Central memory CD8-positive, alpha-beta T cell (primary cell): ENCODE measurements at regions not wholly inside any gene's neighbourhood (a gene's known extent, or its start where the extent isn't known, plus 50 kb on each side); places are given as distances from the start of the nearest gene placed in this dataset.
"Not testable (repeated sequence)": the region's sequence is repeated elsewhere in the genome, so short reads cannot be mapped to it uniquely, and the experiment has no call there.

Experiments
- ATAC-seq: fragments of 150-1000 bp; cut with Tn5 transposase; replicated peaks from 2 replicates; pipeline ENCODE4 v1.10.0; 2022; ENCODE audit warnings: mild to moderate bottlenecking, moderate FRiP score, moderate number of reproducible peaks; ENCODE audit not compliant: poor library complexity, severe bottlenecking; ENCODE audit errors: extremely low read depth
- DNase-seq, 2 donors: peaks; one replicate each; pipeline ENCODE4 v3.0.0; 2021; ENCODE audit warnings: low spot score in 2 of 2
- H3K27ac Mint-ChIP-seq: one replicate; pipeline ENCODE4 v1.8.0; 2022; ENCODE audit warnings: low read depth, mild to moderate bottlenecking, moderate library complexity, mixed read lengths
- H3K27me3 Mint-ChIP-seq: one replicate; pipeline ENCODE4 v1.8.0; 2022; ENCODE audit warnings: mixed read lengths
- H3K36me3 Mint-ChIP-seq: one replicate; pipeline ENCODE4 v1.8.0; 2022; ENCODE audit warnings: mild to moderate bottlenecking, moderate library complexity, mixed read lengths; ENCODE audit not compliant: insufficient read depth
- H3K4me1 Mint-ChIP-seq: one replicate; pipeline ENCODE4 v1.8.0; 2022; ENCODE audit warnings: mixed read lengths
- H3K4me3 Mint-ChIP-seq: one replicate; pipeline ENCODE4 v1.8.0; 2022; ENCODE audit warnings: mild to moderate bottlenecking, moderate library complexity, mixed read lengths
- H3K9me3 Mint-ChIP-seq: one replicate; pipeline ENCODE4 v1.8.0; 2022; ENCODE audit warnings: mixed read lengths

DNA sequence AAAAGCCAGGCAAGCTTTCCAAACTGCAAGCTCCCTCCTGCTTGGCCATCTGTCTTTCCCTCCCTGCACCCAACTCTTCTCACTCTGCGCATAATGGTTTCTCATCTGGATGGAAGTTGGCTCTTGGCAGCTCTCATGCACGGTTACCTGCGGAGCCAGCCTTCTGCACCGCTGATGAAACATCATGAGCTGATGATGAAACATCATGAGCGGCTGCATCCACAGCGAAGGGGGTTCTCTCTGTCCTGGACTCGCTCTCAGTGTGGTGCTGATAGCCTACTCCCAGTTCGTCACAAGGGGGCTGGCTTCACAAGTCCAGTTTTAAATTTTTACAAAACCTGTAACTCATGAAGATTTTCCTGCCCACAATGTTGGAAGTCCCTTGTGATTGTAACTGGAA lies 457.5 kb downstream of the ACTR3B start:
- no peaks in the 10 kb centered on the region for H3K36me3 Mint-ChIP-seq
- no peak overlapping the region for H3K4me3 Mint-ChIP-seq

DNA sequence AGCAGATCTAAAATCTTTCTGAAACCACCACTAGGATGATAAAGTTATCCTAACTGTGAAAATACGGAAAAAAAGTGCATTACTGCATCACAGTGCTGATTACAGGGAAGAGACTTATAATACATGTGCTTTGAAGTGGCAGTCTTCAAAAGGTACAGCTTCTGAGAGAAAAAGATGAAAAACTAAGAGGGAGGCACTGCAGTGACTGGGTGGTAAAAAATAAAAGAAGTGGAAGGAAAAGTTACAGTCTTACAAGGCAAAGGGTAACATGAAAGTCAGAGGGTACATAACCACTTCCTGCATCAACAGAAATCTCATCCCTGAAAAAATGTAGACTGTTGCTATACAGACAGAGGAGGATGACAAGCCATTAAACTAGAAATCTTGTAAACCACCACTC lies 465.3 kb downstream of the ACTR3B start:
- Mint-ChIP-seq H3K4me3 (no peak overlapping the region), H3K4me1 (no peaks in the 10 kb centered on the region), H3K27ac (no peak overlapping the region), H3K36me3 (no peaks in the 10 kb centered on the region), H3K9me3 (peaks cover 24% of the 10 kb centered on the region), H3K27me3 (peaks cover 3% of the 10 kb centered on the region)
- DNase-seq (no peak), ATAC-seq (no peak)

More for the DNA sequence above, 457.5 kb downstream of the ACTR3B start:
- Mint-ChIP-seq H3K27ac (no peak overlapping the region), H3K27me3 (peaks cover 13% of the 10 kb centered on the region), H3K4me1 (no peaks in the 10 kb centered on the region), H3K9me3 (peaks cover 42% of the 10 kb centered on the region)
- DNase-seq, result no peak
- ATAC-seq, result no peak

DNA sequence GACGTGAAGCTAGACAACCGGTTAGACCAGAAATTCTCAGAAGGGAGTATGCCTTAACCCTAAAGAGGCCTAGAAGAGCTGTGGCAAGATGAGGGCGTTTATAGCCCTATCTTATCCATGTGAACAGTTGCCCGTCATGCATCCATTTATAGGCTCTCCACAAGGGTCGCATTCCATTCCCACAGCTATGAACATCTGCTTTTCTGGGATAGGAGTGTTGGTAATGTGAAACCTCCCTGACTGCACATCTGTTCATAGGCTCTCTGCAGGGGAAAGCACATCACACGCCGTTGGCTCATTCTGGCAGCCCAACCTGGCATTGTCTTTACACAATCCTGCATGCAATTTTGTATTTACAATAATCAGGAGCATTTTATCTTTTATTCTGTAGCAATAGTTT lies 485.6 kb downstream of the ACTR3B start:
- H3K36me3 Mint-ChIP-seq, ATAC-seq, H3K4me3 Mint-ChIP-seq: not testable (repeated sequence)

DNA sequence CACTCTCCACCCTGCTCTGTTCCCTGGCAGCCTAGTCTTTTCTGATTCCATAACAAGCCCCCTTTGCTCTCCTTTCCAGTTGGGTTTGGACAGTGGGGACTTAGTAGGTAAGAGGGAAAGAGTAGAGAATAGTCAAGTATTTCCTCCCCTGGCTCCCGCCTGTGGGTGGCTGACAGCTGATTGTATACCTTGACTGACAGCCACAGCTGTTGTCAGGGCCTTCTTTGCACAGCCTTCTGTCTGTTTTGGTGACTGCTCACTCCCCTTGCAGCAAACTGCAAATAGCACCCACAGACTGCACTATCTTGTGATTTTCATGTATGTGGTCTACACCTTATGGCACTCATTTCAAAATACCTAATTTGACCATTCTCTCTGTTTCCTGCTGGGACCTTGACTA lies 486.3 kb downstream of the ACTR3B start:
- no peak overlapping the region for H3K27ac Mint-ChIP-seq
- no peak overlapping the region for H3K4me3 Mint-ChIP-seq
- H3K4me1 Mint-ChIP-seq, result no peaks in the 10 kb centered on the region
- peaks cover 7% of the 10 kb centered on the region for H3K9me3 Mint-ChIP-seq
- no peaks in the 10 kb centered on the region for H3K36me3 Mint-ChIP-seq
- ATAC-seq, result no peak
- no peak for DNase-seq
- H3K27me3 Mint-ChIP-seq, result no peaks in the 10 kb centered on the region

More for the DNA sequence above, 485.6 kb downstream of the ACTR3B start:
- H3K27me3 Mint-ChIP-seq, H3K9me3 Mint-ChIP-seq, H3K27ac Mint-ChIP-seq, DNase-seq, H3K4me1 Mint-ChIP-seq: not testable (repeated sequence)

DNA sequence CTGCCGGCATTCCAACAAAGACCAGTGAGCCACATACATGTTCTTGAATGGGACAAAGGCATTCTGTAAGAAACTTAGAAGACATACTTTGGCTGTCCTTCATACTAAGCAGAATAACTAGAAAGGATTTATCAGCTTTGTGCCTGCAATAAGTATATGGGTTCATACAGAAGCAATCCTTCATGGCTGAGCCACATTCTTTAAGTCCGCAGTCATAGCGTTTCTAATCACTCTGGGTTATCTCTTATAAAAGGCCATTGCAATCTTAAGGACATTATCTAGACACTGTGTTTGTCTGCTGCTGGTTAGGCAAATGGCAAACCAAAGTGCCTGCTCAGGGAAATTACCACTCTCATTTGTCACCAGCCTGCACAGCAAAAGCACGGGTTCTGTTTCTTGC lies 488.4 kb downstream of the ACTR3B start:
- Mint-ChIP-seq H3K36me3 (no peaks in the 10 kb centered on the region), H3K9me3 (peaks cover 7% of the 10 kb centered on the region), H3K27me3 (no peaks in the 10 kb centered on the region), H3K27ac (no peak overlapping the region), H3K4me3 (no peak overlapping the region), H3K4me1 (no peaks in the 10 kb centered on the region)
- DNase-seq (no peak), ATAC-seq (no peak)

DNA sequence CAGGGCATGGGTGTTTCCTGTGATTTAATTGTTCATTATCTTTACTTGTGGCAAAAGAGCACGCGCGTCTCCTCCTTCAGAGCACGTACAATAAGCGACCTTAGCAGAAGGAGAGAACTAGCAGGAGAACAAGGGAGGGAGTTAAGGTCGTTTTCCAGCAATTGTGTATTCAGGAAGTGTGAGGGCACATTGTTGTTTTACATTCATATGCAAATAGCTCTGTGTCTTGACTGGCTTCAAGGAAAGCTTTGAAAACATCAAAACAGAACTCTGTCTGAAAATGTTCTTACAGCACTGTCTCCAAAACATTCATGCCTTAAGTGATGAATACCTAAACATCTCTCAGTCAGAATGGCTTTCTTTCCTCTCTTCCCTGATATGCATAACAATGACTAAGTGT lies 499.1 kb downstream of the ACTR3B start:
- H3K36me3 Mint-ChIP-seq, result no peaks in the 10 kb centered on the region
- DNase-seq (no peak), ATAC-seq (no peak)
- H3K4me3 Mint-ChIP-seq, result no peak overlapping the region
- no peaks in the 10 kb centered on the region for H3K27me3 Mint-ChIP-seq
- H3K27ac Mint-ChIP-seq, result no peak overlapping the region
- peaks cover 23% of the 10 kb centered on the region for H3K9me3 Mint-ChIP-seq
- H3K4me1 Mint-ChIP-seq, result no peaks in the 10 kb centered on the region

DNA sequence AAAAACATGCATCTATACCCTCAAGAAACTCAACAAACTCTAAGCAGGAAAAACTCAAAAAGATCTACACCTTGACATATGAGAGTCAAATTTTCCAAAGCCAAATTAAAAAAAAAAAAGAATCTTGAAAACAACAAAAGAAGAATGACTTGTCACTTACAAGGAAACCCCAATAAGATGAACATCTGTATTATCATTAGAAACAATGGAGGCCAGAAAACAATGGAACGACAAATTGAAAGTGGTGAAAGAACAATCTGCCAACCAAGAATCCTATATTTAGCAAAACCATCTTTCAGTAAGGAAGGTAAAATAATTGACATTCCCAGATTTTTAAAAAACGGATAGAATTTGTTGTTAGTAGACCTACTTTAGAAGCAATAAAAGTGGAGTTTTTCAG lies 516.8 kb downstream of the ACTR3B start:
- H3K4me1 Mint-ChIP-seq, result no peaks in the 10 kb centered on the region
- DNase-seq (no peak), ATAC-seq (no peak)
- no peak overlapping the region for H3K4me3 Mint-ChIP-seq
- peaks cover 27% of the 10 kb centered on the region for H3K9me3 Mint-ChIP-seq
- no peaks in the 10 kb centered on the region for H3K36me3 Mint-ChIP-seq
- H3K27ac Mint-ChIP-seq, result no peak overlapping the region
- no peaks in the 10 kb centered on the region for H3K27me3 Mint-ChIP-seq

DNA sequence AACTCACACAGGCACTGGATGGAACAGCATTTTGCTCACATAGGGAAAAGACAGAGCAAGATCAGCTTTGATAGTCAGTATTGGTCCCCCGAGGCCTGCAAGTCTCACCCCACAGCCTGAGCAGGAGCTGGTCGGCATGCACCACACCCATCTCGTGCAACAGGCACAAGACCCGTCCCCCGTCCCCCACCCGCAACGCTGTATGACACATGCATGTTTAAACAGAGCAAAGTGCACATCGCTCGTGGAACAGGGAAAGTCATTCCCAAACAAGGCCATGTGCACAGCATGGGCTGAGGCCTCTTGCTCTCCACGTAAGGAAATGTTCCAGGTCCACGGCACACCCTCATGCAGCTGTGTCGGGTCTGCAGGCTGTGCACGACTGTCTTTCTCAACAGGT lies 527.2 kb downstream of the ACTR3B start:
- peaks cover 26% of the 10 kb centered on the region for H3K9me3 Mint-ChIP-seq
- ATAC-seq (no peak), DNase-seq (no peak)
- H3K27ac Mint-ChIP-seq, result no peak overlapping the region
- no peaks in the 10 kb centered on the region for H3K36me3 Mint-ChIP-seq
- no peaks in the 10 kb centered on the region for H3K27me3 Mint-ChIP-seq
- no peaks in the 10 kb centered on the region for H3K4me1 Mint-ChIP-seq
- no peak overlapping the region for H3K4me3 Mint-ChIP-seq

DNA sequence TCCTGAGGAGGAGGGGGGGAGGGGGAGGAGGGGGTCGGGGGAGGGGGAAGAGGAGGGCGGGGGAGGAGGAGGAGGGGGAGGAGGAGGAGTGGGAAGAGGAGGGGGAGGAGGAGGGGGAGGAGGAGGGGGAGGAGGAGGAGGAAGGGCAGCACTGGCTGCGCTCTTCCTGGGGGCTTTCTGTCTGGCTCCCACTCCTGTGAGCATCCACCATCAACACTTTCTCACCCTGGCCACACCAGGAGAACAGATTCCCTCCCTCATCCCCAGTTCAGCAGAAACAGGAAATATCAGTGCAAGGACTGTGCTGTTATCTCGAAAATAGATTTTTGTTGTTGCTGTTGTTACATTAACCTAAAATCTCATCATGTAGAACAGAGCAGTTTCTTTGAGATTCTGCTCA lies 530.5 kb downstream of the ACTR3B start:
- Mint-ChIP-seq H3K9me3 (peaks cover 28% of the 10 kb centered on the region), H3K4me1 (no peaks in the 10 kb centered on the region), H3K27ac (no peak overlapping the region), H3K36me3 (no peaks in the 10 kb centered on the region), H3K4me3 (no peak overlapping the region), H3K27me3 (no peaks in the 10 kb centered on the region)
- ATAC-seq (no peak), DNase-seq (no peak)

DNA sequence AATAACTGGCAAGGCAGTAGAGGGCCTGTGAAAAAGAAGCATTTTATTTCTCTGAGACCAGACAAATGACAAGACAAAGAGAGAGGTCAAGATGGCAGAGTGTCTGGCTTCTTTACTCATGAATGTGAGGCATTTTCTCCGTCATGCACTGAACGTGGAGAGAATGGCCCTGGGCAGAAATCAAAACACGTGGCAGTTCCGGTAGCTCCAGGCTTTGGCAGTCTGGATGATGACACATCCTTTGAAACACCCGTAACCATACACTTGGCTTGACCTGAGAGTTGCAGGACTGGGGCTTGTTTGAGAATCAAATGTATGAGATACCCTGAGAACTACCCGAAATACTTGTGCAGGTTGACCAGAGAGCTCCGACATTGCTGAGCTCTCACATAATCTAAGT lies 537.6 kb downstream of the ACTR3B start:
- ATAC-seq, result no peak
- no peak overlapping the region for H3K4me3 Mint-ChIP-seq
- H3K9me3 Mint-ChIP-seq, result peaks cover 16% of the 10 kb centered on the region
- H3K27me3 Mint-ChIP-seq, result no peaks in the 10 kb centered on the region
- no peak for DNase-seq
- H3K4me1 Mint-ChIP-seq, result no peaks in the 10 kb centered on the region
- H3K27ac Mint-ChIP-seq, result no peak overlapping the region
- no peaks in the 10 kb centered on the region for H3K36me3 Mint-ChIP-seq

DNA sequence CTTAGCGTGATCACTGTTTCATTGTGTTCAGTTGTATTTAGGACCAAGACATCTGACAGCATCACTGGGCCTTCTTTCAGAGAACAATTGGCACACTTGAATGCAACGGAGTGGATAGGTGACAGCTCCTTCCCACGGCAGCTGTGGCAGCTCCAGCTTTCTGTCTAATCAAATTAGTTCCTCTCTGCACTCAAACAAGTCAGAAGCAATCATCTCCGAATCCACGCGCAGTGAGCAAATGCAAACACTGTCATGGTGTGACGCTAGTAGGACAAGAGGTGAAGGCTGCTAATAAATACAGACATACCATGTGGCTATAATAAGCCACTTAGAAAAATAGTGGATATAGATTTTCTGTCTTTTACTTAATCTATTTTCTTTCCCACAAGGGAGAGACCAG lies 542.4 kb downstream of the ACTR3B start:
- ATAC-seq, result no peak
- no peaks in the 10 kb centered on the region for H3K4me1 Mint-ChIP-seq
- H3K9me3 Mint-ChIP-seq, result peaks cover 19% of the 10 kb centered on the region

DNA sequence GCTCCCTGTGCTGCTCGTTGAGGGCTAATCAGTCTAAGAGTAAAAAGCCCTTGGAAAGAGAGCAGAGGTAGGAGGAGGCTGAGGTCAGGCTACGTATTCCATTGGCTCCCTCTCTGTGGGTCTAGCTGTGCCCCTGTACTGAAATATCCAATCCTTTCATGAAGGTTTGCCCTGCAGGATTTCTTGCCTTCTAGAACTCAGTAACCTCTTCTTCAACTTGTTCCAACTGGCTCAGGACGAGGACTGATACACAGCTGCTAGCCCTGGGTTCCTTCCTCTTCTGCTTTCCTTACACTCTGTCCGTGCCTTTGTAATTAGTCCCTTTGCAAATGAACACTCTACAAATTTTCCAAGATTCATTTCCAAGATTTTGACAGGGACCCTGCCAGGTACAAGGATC lies 560.5 kb downstream of the ACTR3B start:
- Mint-ChIP-seq H3K4me1 (no peaks in the 10 kb centered on the region), H3K9me3 (peaks cover 42% of the 10 kb centered on the region), H3K4me3 (no peak overlapping the region), H3K36me3 (no peaks in the 10 kb centered on the region), H3K27me3 (no peaks in the 10 kb centered on the region), H3K27ac (no peak overlapping the region)
- no peak for DNase-seq
- no peak for ATAC-seq

More for the DNA sequence above, 542.4 kb downstream of the ACTR3B start:
- Mint-ChIP-seq H3K4me3 (no peak overlapping the region), H3K36me3 (no peaks in the 10 kb centered on the region), H3K27ac (no peak overlapping the region), H3K27me3 (no peaks in the 10 kb centered on the region)
- DNase-seq, result no peak

DNA sequence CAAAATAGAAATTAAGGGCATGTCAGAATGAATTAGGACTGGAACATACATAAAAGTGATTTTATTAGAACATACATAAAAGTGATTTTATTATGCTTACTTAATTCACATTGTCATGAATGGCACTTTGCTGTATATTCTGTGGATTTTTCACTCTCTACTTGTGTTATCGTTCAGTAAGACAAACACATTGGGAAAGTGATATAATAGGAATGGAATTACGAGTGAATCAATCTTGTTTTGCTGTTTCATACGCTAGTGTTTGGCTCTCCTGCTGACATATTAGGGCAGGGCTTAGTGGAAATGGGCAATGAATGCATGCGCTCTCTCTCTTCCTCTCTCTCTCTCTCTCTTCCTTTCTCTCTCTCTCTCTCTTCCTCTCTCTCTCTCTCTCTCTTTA lies 561.1 kb downstream of the ACTR3B start:
- no peak overlapping the region for H3K27ac Mint-ChIP-seq
- H3K27me3 Mint-ChIP-seq, result no peaks in the 10 kb centered on the region
- no peaks in the 10 kb centered on the region for H3K4me1 Mint-ChIP-seq
- ATAC-seq (no peak), DNase-seq (no peak)
- peaks cover 42% of the 10 kb centered on the region for H3K9me3 Mint-ChIP-seq
- no peak overlapping the region for H3K4me3 Mint-ChIP-seq
- no peaks in the 10 kb centered on the region for H3K36me3 Mint-ChIP-seq

DNA sequence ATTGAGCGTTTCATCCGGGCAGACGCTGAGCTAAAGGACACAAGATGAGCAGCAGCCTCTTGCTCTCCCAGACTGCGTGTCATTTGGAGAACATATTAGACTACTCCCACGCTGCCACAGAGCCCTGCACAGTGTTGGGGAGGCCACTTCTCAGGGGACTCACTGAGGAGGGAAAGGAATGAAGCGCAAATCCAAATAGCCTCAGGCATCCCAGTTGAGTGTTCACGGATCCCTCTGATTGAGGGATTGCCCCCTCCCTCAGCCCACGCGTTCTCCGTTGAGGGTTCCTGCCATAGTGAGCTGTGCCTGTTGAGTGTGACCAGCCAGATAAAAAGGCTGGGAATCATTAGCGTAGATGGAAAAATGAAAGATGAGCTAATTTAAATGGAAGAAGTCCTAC lies 563.4 kb downstream of the ACTR3B start:
- no peak overlapping the region for H3K27ac Mint-ChIP-seq
- no peaks in the 10 kb centered on the region for H3K36me3 Mint-ChIP-seq
- peaks cover 32% of the 10 kb centered on the region for H3K9me3 Mint-ChIP-seq
- H3K27me3 Mint-ChIP-seq, result no peaks in the 10 kb centered on the region
- H3K4me3 Mint-ChIP-seq, result no peak overlapping the region
- DNase-seq (no peak), ATAC-seq (no peak)
- H3K4me1 Mint-ChIP-seq, result no peaks in the 10 kb centered on the region
